ENCODE measurements at regions not wholly inside any gene's neighbourhood (a gene's known extent, or its start where the extent isn't known, plus 50 kb on each side); places are given as distances from the start of the nearest gene placed in this dataset.

DNA sequence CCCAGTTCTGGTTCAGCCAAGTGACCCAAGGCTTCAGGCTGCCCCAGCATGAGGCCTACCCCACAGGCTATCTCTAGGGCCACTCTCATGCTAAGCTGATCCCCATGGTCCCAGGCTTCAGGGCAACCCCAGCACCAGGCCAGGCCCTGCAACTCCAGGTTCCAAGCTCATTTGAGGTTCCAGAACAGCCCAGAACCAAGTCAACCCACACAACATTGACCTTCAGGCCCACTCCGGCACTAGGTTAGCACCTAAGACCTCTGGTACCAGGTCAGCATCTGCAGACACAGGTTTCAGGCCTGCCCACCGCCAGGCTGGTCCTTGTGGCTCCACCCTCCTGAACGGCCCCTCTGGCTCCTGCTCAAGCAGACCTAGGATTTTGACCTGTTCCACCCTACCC, 421.2 kb downstream of the CDH11 start:
- H3K36me3 ChIP-seq = no peaks in the 10 kb centered on the region
- no peaks in the 10 kb centered on the region for H3K9me3 ChIP-seq (ENCODE audit: low read depth)
- no peaks in the 10 kb centered on the region for H3K27me3 ChIP-seq
- H3K27ac ChIP-seq = no peak overlapping the region
- no peak overlapping the region for H3K4me3 ChIP-seq
- no peaks in the 10 kb centered on the region for H3K4me1 ChIP-seq (ENCODE audit: low read depth)
- TF ChIP-seq, protein P1, sequence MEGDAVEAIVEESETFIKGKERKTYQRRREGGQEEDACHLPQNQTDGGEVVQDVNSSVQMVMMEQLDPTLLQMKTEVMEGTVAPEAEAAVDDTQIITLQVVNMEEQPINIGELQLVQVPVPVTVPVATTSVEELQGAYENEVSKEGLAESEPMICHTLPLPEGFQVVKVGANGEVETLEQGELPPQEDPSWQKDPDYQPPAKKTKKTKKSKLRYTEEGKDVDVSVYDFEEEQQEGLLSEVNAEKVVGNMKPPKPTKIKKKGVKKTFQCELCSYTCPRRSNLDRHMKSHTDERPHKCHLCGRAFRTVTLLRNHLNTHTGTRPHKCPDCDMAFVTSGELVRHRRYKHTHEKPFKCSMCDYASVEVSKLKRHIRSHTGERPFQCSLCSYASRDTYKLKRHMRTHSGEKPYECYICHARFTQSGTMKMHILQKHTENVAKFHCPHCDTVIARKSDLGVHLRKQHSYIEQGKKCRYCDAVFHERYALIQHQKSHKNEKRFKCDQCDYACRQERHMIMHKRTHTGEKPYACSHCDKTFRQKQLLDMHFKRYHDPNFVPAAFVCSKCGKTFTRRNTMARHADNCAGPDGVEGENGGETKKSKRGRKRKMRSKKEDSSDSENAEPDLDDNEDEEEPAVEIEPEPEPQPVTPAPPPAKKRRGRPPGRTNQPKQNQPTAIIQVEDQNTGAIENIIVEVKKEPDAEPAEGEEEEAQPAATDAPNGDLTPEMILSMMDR (IDR thresholded peaks at IDR 0.05; ENCODE audit: low read depth, low read length) = no peak
- no peak for DNase-seq (ENCODE audit: low read depth in 1 of 2, low spot score in 1 of 2)

DNA sequence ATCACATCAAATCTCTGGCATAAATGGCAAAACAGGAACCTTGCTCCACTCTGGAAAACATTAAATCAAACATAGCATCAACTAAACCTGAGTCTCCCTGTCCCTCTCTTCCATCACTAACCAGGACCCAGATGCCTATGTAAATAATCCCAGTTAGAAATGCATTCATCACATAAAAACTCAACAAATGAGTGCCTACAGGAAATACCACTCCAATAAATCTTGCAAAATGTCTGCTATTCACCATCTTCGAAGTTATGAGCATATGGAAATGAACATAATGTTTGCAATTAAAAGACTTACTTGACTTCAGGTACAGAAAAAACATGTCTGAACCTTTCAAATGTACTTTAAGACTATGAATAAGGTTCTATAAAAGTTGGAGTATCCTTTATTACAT, 425.0 kb downstream of the CDH11 start:
- TF ChIP-seq, protein P1 (IDR thresholded peaks at IDR 0.05; ENCODE audit: low read depth, low read length) = no peak
- Histone ChIP-seq H3K4me3 (no peak overlapping the region), H3K27me3 (peaks cover 3% of the 10 kb centered on the region), H3K36me3 (no peaks in the 10 kb centered on the region), H3K4me1 (ENCODE audit: low read depth) (no peaks in the 10 kb centered on the region), H3K27ac (no peak overlapping the region), H3K9me3 (ENCODE audit: low read depth) (no peaks in the 10 kb centered on the region)
- DNase-seq (ENCODE audit: low read depth in 1 of 2, low spot score in 1 of 2) = no peak

DNA sequence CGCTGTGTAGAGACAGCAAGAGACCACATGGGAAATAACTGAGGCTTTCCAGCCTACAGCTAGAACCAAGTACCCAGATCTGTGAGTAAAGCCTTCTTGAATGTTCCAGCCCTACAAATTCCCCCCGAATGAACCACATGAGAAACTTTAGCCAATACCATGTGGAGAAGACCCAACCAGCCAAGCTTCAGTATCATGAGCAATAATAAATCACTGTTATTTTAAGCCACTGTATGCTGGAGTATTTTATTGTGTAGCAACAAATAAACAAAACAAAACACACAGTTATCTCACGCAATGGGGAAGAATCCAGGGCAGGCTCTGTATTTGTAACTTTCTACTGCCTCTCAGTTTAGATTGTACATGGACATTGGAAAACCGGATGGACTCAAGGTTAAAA, 426.2 kb downstream of the CDH11 start:
- Histone ChIP-seq H3K4me3 (no peak overlapping the region), H3K4me1 (ENCODE audit: low read depth) (no peaks in the 10 kb centered on the region), H3K9me3 (ENCODE audit: low read depth) (no peaks in the 10 kb centered on the region), H3K27ac (no peak overlapping the region), H3K27me3 (peaks cover 3% of the 10 kb centered on the region), H3K36me3 (no peaks in the 10 kb centered on the region)
- no peak for DNase-seq (ENCODE audit: low read depth in 1 of 2, low spot score in 1 of 2)
- TF ChIP-seq, protein P1 (IDR thresholded peaks at IDR 0.05; ENCODE audit: low read depth, low read length) = no peak

DNA sequence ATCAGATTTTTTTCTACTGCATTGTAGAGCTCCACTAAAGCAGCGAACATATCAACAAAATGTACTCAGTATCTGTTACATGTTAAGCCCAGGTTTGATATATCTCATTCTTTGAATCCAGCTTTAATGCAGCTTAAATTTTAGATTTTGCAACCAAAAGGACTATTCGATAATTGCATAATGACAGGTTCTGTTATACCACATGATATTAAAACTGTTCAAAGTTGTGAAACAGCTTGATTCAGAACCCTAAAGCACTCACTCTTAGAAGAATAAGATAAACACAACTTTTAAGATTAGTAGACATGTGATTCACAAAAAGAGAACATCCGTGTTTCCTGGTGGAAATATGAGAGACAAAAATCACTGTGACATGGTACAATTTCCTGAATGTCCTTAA, 427.9 kb downstream of the CDH11 start:
- no peak overlapping the region for H3K27ac ChIP-seq
- TF ChIP-seq, protein P1 (IDR thresholded peaks at IDR 0.05; ENCODE audit: low read depth, low read length) = no peak
- H3K27me3 ChIP-seq = peaks cover 3% of the 10 kb centered on the region
- H3K4me1 ChIP-seq (ENCODE audit: low read depth) = no peaks in the 10 kb centered on the region
- H3K4me3 ChIP-seq = no peak overlapping the region
- no peaks in the 10 kb centered on the region for H3K36me3 ChIP-seq
- DNase-seq (ENCODE audit: low read depth in 1 of 2, low spot score in 1 of 2) = no peak
- no peaks in the 10 kb centered on the region for H3K9me3 ChIP-seq (ENCODE audit: low read depth)

DNA sequence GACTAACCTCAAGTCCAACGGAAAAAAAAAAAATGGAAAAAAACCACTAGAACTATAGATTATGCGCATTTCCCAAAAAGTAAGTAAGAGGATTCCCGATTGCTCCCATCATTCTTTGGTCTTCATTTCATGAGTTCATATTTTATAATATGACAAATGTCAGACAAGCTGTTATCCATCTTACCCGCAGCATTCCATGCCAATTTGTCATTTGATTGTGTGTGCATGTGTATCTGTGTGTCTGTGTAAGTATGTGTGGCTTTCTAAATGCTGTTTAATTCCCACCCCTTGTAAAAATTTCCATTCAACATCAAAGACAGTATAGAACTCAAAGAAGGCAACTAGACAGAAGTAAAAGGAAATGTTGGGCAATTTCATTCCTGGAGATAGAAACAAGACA, 434.1 kb downstream of the CDH11 start:
- no peaks in the 10 kb centered on the region for H3K27me3 ChIP-seq
- no peak overlapping the region for H3K4me3 ChIP-seq
- no peak overlapping the region for H3K27ac ChIP-seq
- H3K36me3 ChIP-seq = no peaks in the 10 kb centered on the region
- no peaks in the 10 kb centered on the region for H3K4me1 ChIP-seq (ENCODE audit: low read depth)
- TF ChIP-seq, protein P1 (IDR thresholded peaks at IDR 0.05; ENCODE audit: low read depth, low read length) = no peak
- H3K9me3 ChIP-seq (ENCODE audit: low read depth) = no peaks in the 10 kb centered on the region
- no peak for DNase-seq (ENCODE audit: low read depth in 1 of 2, low spot score in 1 of 2)

DNA sequence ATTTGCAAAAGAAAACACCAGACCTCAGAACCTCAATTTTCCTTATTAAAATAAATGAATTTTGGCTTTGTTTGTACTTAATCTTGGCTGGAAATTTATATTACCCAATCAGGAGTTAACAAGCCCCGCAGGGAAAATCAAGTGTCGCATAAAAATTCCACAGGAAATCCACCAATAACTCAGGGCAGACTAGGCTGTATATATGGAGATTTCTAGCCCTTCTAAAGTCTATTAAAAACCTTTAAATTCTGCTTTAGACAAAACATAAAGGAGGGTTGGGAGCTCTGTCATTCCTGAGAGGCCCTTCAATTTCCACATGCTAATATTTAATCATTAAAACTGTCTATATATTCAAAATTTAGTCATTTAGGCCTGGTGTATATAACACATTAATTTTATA, 434.7 kb downstream of the CDH11 start:
- no peak overlapping the region for H3K27ac ChIP-seq
- H3K36me3 ChIP-seq = no peaks in the 10 kb centered on the region
- no peaks in the 10 kb centered on the region for H3K27me3 ChIP-seq
- H3K4me1 ChIP-seq (ENCODE audit: low read depth) = no peaks in the 10 kb centered on the region
- DNase-seq (ENCODE audit: low read depth in 1 of 2, low spot score in 1 of 2) = no peak
- H3K4me3 ChIP-seq = no peak overlapping the region
- no peaks in the 10 kb centered on the region for H3K9me3 ChIP-seq (ENCODE audit: low read depth)
- TF ChIP-seq, protein P1 (IDR thresholded peaks at IDR 0.05; ENCODE audit: low read depth, low read length) = no peak

Data from cardiac muscle cell (in vitro differentiated cells and primary cell).